NCI-H2029 (cell line): ENCODE measurements at regions not wholly inside any gene's neighbourhood (a gene's known extent, or its start where the extent isn't known, plus 50 kb on each side); places are given as distances from the start of the nearest gene placed in this dataset.
"Not testable (repeated sequence)": the region's sequence is repeated elsewhere in the genome, so short reads cannot be mapped to it uniquely, and the experiment has no call there.

Experiments used
- DNase-seq: peaks from one replicate; lab custom pipeline; 2025; lab: John Stamatoyannopoulos, UW

DNA sequence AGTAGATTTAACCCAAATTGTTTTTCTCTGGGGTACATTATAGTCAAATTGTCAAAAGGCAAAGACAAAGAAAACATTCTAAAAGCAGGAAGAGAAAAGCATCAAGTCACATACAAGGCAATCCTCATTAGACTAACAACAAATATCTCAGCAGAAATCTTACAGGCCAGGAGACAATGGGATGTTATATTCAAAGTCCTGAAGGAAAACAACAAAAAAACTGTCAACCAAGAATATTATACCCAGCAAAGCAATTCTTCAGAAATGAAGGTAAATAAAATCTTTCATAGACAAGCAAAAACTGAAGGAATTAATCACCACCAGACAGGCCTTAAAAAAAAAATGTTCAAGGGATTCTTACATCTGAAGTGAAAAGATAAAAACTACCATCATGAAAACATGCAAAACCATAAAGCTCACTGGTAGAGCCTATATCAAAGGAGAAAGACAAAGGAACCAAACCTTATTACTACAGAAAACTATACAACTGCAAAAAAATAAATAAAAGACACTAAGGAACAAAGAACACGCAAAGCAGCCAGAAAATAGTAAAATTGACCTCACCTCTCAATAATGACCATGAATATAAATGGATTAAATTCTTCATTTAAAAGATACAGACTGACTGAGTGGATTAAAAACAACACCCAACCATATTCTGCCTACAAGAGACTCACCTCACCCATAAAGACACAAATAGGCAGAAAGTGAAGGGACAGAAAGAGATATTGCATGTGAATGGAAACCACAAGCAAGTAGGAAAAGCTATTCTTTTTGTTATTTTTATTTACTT is 113.8 kb upstream of the ZC3H11B start:
- DNase-seq: no peak

DNA sequence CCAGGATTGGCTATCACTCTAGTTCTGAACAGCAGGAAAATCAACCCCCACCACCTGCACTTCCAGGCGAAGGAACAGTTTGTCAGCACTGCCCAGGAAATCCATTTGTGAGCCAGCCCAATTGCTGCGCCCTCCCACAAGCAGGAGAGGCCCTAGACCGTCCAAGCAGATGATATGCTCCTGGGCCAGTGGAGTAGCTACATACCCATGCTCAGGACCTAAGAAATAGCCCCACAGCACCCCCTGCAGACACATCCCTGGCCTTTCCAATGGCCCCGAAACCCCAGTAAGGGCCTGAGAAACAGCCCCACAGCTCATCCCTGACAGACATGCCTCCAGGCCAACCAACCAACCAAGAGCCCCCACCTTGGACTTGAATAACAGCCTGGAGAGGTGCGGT is 111.5 kb upstream of the ZC3H11B start:
- no peak for DNase-seq

DNA sequence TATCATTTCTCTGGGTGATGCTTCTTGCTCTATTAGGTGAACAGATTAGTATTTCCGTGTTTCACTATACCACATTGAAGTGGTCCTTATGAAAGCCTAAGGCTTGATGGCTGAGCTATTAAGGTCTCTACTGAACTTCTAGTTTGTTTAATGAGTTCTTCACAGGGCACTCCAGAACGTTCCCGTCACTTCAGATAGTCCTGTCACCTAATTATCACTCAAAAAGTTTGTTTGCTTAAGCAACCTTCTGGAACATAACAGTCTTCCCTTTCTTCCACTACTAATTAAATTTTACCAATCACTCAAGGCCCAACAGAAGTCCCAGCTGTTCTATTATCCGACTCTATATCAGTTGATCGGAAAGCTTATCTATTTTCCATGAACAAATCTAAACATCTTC is 104.6 kb upstream of the ZC3H11B start:
- no peak for DNase-seq

DNA sequence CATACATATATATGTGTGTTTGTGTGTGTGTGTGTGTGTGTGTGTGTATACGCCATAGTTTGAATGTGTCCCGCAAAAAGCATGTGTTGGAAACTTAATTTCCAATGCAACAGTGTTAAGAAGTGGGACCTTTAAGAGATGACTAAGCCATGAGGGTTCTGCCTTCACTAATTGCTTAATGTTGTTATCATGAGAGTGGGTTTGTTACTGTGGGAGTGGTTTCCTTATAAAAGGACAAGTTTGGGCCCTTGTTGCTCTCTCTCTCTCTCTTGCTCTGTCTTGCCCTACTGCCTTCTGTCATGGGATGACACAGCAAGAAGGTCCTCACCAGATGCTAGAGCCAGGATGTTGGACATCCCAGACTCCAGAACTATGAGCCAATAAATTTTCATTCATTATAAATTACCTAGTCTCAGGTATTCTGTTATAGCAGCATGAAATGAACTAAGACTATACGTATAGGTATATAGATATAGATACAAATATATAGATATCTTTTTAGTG is 103.8 kb upstream of the ZC3H11B start:
- no peak for DNase-seq

DNA sequence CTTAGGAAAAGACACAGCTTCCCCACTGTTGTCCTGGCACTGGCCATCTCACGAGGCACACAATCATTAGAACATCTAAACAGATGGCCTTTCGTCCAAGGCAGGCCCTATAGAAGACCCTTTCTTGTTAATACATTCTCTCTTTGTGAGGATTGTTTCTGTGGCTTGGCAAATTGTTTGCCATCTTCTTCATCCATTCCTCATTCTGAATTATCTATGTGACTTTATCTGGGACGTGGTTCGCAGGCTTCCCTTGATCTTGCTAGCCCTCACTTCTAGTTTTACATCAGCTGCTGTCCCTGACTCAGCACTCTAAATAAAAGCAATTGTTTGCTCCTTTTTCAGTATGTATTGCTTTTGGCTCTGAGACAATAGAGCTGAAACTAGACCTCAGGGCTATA is 101.1 kb upstream of the ZC3H11B start:
- no peak for DNase-seq

DNA sequence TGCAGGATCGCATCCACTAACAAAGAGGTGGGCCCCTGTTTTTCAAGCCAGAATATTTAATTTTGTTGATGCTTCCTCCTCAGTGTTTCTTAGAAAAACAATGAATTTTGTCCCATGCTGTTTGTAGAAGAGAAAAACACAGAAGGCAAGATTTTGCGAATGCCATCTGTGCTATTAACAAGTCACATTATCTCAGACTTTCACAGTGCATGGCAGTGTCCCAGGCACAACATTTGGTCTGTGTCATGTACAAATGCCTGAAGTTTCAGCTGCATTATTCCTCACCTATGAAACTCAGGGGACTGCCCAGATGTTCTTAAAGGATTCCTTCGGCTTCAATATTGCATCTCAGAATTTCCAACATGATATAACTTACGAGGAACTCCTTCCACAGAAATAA is 99.6 kb upstream of the ZC3H11B start:
- no peak for DNase-seq

DNA sequence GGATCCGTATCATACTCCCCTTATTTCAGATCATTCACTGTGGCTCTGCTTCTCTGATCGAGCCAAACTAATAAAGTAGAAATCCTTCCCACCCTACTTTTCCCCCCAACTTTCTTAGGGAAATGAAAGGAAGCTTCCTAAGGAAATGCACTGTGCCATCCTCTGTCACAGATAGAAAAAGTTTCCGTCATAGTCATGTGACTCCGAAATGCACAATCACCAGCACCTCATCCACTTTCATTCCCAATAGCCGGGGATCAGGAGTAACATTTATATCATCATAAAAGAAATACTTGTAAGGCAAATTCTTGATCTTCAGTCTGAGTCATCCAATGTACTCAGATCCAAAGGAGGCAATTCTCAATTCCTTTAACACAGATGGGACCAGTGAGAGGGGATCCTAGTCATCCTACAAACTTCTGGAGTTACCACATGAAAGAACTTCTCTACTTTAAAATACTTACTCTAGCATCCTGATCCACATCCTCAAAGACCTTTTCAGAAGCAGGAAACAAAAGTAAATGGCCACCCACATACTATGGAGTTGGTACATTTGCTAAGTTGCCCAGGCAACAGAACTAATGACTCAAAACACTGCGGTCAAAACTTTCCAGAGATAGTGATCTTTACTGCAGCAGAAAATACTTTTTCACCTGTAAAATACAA is 97.8 kb upstream of the ZC3H11B start:
- no peak for DNase-seq

DNA sequence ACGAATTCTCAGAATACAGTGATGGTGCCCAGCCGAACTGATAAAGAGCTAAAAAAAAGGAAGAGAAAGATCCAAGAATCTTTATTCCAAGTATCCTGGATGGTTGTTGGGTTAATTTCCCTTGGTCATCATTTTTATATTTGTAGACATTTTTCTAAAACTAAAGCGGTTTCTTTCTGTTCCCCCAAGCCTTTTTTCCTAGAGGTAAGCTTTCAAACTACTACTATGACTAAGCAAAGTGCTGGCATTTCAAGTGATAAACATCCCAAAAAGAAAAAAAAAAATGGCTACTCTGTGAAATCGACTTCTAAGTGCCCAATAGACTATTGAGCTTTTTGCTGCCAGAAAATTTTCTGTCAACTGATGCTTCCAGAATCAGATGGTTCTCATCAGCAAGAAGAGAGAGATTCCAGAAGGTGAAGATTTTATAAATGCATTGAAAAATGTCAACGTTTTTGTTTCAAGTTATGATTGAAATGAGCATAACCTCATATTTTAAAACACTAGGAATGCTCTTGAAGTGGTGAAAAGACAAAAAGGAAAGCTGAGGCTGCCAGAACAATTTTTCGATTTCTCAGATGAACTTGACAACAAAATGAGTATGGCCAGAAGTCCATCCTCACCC is 96.1 kb upstream of the ZC3H11B start:
- no peak for DNase-seq

DNA sequence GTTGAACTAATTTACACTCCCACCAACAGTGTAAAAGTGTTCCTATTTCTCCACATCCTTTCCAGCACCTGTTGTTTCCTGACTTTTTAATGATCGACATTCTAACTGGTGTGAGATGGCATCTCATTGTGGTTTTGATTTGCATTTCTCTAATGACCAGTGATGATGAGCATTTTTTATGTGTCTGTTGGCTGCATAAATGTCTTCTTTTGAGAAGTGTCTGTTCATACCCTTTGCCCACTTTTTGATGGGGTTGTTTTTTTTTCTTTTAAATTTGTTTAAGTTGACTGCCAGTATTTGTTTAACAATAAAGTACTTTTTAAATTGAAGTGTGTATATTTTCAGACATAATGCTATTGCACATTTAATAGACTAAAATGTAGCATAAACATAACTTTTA is 95.0 kb upstream of the ZC3H11B start:
- not testable (repeated sequence) for DNase-seq

DNA sequence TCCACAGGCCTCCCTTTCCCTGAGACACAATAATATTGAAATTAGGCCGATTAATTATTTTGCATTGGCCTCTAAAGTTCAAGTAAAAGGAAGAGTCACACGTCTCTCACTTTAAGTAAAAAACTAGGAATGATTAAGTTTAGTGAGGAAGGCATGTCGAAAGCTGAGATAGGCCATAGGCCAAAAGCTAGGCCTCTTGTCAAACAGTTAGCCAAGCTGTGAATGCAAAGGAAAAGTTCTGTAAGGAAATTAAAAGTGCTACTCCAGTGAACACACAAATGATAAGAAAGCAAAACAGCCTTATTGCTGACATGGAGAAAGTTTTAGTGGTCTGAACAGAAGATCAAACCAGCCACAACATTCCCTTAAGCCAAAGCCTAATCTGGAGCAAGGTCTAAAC is 91.4 kb upstream of the ZC3H11B start:
- not testable (repeated sequence) for DNase-seq

DNA sequence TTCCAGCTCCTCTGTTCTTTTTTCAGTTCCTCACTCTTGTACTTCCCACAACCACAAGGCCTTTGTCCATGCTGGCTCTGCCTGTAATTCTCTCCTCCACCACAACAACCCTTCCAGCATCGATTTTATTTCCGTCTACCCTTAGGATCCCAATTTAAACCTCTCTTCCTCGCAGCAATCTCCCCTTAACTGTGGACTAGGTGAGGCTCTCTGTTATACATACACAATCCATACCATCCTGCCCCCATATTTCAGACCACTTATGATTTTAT is 90.4 kb upstream of the ZC3H11B start:
- no peak for DNase-seq

DNA sequence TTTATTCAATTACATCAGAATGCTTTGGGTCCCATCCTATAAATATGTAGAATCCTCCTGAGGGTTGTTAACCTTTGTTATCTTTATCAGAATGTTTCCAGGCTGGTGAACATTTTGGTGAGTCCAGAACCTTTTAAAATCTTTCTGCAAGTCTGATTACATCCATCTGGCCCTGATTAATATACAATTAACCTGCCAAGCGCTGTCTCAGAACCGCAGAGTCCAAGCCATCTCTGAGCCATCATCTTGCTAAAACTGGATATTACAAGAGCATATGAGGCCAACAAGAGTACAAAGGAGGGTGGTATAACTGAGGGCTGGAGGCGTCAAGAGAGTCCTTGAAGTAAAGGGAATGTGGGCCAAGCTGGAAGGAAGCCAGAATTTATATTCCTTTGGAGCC is 88.6 kb upstream of the ZC3H11B start:
- no peak for DNase-seq

DNA sequence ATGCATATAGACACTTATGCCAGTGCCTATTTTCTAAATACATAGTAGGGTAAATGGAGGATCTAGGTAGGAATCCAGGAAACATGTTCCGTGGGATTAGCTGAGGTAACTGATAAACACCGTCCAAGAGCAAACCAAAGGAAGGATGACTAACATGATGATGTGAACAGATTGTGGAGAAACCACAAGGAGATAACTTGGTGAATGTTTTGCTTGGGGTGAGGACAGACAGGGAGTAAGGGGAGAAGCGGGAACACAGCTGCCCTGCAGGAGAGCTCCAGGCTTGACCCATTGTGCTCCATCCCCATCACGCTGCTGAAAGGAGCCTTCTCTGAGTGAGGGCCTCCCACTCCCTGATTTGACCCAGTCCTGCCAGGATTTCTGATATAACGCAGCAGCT is 87.0 kb upstream of the ZC3H11B start:
- DNase-seq: no peak

DNA sequence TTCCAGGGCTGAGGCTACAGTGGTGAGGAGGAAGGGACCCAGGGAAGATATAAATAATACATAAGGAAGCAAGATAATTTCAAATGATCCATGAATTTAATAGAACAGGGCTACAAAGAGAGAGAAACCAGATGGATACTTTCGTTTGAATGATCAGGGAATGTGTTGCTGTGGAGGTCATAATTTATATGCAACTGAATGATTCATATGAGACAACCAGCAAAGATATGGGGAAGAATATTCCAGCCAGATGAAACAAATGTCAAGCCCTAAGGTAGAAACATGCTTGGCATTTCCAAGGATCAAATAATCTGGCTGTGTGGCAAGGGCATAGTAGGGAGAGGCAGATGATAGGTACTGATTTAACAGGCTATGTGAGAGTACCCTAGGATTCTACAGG is 84.8 kb upstream of the ZC3H11B start:
- no peak for DNase-seq

DNA sequence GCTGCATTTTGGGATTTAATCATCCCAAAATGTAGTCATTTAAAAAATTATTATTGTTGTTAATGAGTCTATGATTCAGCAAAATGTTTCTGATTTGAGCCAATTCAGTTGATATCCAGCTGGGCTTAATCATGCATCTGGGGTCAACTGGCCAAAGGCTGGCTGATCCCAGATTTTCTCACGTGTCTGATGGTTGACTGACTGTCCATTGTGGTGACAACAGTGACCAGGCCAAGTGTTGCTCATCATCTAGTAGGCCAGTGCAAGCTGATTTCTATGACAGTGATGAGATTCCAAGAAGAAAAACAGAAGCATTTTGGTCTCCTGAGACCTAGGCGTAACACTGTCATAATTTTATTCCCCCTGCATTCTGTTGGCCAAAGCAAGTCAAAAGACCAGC is 80.1 kb upstream of the ZC3H11B start:
- no peak for DNase-seq

DNA sequence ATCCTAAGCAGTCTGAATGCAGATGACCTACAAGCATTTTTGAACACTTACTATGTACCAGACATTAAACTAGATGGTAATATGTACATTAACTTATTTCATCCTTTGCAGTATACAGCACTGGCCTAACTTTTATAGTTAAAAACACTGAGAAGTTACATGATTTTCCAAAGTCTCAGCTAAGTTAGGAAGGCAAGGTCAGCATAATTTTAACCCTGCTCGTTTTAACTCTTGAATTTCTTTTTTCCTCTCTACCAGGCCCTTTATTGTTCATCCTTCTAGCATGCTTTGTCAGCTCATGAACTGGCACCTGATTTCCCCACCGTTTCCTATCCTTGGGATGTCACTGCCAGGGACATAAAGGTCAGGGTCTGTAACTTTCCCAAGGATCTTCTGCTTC is 76.9 kb upstream of the ZC3H11B start:
- DNase-seq: no peak

DNA sequence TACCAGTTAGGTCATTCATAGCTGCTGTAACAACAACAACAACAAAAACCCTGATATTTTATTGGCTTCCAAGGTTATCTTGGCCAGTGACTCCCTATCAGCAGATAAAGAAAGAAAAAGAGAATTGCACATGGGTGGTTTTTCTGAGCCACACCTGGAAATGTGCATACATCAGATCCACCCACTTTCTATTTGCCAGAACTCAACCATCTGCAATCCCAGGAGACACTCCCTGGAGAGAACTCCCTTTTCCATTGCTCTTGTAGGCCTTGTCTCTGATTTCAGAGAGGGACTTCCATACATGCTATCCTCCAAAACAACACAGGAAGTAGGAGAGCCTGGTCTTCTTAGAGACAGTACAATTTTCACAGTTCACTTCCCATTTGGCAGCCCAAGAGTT is 74.9 kb upstream of the ZC3H11B start:
- DNase-seq: no peak

DNA sequence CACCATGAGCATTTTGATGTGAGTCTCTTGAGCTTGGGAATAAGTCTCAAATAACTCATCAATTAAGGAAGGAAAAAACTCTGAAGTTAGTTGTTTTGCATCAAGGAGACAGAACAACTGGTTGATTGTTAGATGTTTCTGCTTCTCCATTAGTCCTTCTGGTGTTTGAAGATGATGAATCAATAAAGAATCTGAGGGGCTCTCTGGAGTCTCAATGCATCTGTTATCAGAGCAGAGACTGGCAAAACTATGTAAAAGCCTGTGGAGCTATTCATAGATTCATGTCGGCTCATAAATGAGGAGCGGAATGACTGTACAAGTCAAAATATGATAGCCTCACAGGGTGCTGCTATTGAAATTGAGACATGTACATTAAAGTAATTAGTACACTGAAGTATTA is 73.3 kb upstream of the ZC3H11B start:
- DNase-seq: no peak

DNA sequence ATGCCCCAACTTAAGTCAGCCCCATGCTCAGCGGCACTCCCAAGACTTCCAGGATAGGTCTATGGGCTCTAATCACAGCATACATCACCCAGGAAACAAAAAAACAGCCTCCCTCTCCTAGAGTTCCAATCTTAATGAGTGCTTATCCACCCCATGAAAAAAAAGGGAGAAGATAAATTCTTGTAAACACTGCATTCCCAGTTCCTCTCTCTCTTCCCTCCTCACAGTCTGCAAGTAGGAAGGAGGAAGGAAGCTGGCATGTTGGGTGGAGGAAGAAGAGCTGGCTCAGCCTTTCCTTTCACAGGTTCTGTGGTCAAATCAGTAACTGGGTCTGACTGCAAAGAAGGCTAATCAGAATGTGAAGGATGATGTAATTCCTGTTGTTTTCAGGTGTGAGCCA is 69.9 kb upstream of the ZC3H11B start:
- DNase-seq: no peak

DNA sequence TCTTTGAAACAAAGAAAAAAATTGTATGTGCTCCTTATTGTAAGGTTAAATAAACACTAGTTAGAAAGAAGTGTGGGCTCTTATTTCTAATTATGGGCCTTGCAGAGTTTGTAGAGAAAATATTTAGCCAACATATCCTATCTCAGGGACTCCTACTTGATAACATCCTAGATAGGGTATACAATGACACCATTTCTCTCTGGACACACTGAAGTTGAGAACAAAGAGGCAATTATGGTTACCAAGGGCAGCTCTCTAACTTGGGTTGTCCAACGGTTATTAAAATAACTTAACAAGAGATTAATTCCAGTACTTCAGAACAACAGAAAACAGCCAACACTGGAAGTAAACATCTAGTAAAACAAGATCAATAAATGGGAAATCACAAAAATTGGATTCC is 69.0 kb upstream of the ZC3H11B start:
- DNase-seq: no peak

DNA sequence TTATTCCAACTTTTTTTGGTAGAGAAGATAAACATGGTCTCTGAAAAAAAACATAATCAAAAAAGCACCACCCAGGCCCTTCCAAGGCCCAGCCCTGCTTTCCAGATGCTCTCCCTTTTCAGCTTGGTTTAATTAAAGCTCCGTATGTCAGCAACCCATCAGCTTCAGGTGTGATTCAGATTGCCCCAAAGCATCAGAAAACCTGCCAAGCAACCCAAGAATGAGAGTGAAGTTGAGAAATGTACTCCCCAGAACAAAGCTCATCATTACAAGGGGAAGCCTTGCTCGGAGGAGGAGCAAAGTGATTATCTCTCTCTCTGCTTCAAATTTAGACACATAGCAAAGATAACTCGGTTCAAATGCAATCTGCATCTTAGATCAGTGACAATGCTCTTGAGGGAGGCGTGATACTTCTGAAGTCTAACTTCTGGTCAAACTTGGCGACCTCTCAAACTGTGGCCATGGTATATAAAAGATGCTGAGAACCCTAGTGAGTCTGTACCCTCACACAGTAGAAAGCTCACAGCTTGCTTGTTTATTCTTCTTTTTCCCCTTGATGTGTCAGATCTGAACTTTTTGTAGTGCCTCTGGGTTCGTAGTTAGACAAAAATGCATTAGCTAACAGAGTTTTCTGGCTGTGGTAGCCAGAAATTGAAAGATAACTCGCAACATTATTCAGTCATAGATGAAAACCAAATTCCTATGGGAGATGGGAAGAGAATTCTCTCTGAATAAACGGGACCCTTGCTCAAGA is 63.3 kb upstream of the ZC3H11B start:
- DNase-seq: no peak

DNA sequence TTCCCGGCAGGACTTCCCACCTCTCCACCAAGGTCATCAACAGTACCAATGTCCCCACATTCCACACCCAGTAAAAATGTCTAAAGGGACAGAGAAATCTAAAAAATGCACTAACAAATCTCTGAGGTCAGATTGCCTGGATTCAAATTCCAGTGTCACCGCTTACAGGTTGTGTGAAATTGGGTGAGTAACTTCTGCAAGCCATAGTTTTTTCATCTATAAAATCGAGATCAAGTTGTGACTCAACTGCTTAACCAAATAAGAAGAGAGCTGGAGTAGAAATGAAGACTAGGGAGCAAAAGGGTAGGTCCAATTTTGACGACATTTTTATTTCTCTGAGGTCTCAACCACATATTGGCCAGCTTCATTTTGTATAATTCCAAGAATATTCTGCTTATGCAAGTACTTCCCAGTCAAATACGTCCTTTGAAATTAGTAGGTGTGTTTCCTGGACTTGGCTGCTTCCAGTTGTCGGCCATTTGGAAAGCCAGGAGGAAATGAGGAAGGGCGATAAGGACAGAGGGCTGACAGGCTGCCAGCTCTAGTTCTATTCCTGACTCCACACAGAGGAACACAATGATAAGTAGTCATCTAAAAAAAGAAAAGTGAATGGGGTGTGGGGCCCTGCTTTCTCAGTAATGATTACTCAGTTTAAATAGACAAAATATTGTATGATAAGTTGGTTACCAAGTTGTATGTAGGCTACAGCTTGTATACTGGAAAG is 57.7 kb upstream of the ZC3H11B start:
- no peak for DNase-seq
